Effector memory CD8-positive, alpha-beta T cell (primary cell): ENCODE measurements at regions not wholly inside any gene's neighbourhood (a gene's known extent, or its start where the extent isn't known, plus 50 kb on each side); places are given as distances from the start of the nearest gene placed in this dataset.

Experiments used
- ATAC-seq: fragments of 150-1000 bp; cut with Tn5 transposase; replicated peaks from 2 replicates; pipeline ENCODE4 v1.10.0; 2021; ENCODE audit warnings: mild to moderate bottlenecking, moderate library complexity
- DNase-seq, 3 experiments: peaks; one replicate each; pipeline ENCODE4 v3.0.0; 2021
- H3K27ac Mint-ChIP-seq, 2 donors: one replicate each; pipeline ENCODE4 v1.8.0; 2022; ENCODE audit warnings: mild to moderate bottlenecking in 2 of 2, mixed read lengths in 2 of 2, moderate library complexity in 2 of 2
- H3K27me3 Mint-ChIP-seq, 2 donors: one replicate each; pipeline ENCODE4 v1.8.0; 2022; ENCODE audit warnings: mixed read lengths in 2 of 2
- H3K36me3 Mint-ChIP-seq: one replicate; pipeline ENCODE4 v1.8.0; 2022; ENCODE audit warnings: mild to moderate bottlenecking, moderate library complexity, mixed read lengths; ENCODE audit not compliant: insufficient read depth
- H3K4me1 Mint-ChIP-seq, 2 donors: one replicate each; pipeline ENCODE4 v1.8.0; 2022; ENCODE audit warnings: low read depth in 2 of 2, mixed read lengths in 2 of 2
- H3K4me3 Mint-ChIP-seq, 2 donors: one replicate each; pipeline ENCODE4 v1.8.0; 2022; ENCODE audit warnings: mild to moderate bottlenecking in 2 of 2, mixed read lengths in 2 of 2, moderate library complexity in 2 of 2
- H3K9me3 Mint-ChIP-seq, 2 donors: one replicate each; pipeline ENCODE4 v1.8.0; 2022; ENCODE audit warnings: mixed read lengths in 2 of 2

DNA sequence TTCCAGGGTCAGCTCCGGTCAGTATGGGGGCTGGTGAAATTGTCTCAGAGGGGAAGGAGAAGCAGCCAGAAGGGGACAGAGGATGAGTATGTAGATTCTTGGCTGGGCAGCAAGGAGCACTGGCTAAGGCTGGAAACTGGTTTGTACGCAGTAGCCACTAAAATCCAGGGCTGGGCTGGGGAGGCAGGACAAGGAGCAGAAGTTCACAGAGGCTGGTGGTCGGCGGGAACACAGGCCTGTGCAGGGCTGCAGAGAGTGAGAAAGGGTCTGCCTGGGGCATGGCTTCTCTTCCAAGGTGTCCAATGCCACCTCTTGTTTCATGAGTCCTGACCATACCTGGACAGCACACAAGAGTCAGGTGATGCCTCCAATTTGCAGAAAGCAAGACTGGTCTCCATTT is 94.4 kb upstream of the HDAC4 start:
- Mint-ChIP-seq H3K27me3 (peaks cover 43 to 92% of the 10 kb centered on the region in 2 donors), H3K9me3 (no peaks in the 10 kb centered on the region), H3K4me3 (no peak overlapping the region), H3K36me3 (peaks cover 3% of the 10 kb centered on the region), H3K4me1 (peaks cover 0 to 7% of the 10 kb centered on the region in 2 donors), H3K27ac (no peak overlapping the region)
- DNase-seq = no peak
- ATAC-seq = no peak

DNA sequence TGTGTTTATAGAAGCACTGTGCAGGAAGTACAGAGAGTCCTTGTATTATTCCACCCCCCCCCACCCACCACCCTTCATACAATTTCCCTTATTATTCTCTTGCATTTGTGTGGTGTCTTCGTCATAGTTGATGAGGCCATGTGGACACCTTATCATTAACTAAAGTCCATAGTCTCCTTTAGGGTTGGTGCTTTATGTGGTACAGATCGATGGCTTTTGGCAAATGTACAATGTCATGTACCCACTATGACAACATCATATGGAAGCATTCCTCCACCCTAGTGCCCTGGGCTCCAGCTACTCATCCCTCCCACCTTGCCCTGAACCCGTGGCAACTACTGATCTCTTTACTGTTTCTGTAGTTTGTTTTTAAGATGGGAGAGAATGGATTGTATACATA is 93.8 kb upstream of the HDAC4 start:
- no peak overlapping the region for H3K27ac Mint-ChIP-seq
- H3K9me3 Mint-ChIP-seq = no peaks in the 10 kb centered on the region
- peaks cover 43 to 93% of the 10 kb centered on the region in 2 donors for H3K27me3 Mint-ChIP-seq
- no peak overlapping the region for H3K4me3 Mint-ChIP-seq
- peaks cover 0 to 7% of the 10 kb centered on the region in 2 donors for H3K4me1 Mint-ChIP-seq
- DNase-seq (no peak), ATAC-seq (no peak)
- peaks cover 3% of the 10 kb centered on the region for H3K36me3 Mint-ChIP-seq

DNA sequence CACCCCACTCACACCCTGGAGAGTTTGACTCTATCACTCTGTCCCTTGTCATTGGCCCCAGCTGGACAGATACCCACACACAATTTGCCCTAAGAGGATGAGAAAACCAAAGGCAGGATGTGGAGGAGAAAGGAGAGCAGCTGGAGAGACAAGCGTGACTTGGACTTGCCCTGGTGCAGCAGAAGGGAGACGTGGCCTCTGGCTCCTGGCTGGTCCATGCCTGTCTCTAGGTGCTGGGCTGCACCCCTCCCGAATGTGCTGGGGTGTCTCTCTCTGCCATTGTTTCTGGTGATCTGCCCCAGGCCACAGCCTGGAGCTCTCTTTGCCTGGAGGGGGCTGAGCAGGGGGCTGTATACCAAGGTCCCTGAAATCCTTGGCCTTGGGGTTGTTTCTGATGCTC is 88.7 kb upstream of the HDAC4 start:
- peaks cover 0 to 7% of the 10 kb centered on the region in 2 donors for H3K4me1 Mint-ChIP-seq
- H3K4me3 Mint-ChIP-seq = no peak overlapping the region
- H3K27me3 Mint-ChIP-seq = peaks cover 15 to 87% of the 10 kb centered on the region in 2 donors
- DNase-seq (no peak), ATAC-seq (no peak)
- H3K9me3 Mint-ChIP-seq = no peaks in the 10 kb centered on the region
- no peak overlapping the region for H3K27ac Mint-ChIP-seq
- H3K36me3 Mint-ChIP-seq = peaks cover 3% of the 10 kb centered on the region

DNA sequence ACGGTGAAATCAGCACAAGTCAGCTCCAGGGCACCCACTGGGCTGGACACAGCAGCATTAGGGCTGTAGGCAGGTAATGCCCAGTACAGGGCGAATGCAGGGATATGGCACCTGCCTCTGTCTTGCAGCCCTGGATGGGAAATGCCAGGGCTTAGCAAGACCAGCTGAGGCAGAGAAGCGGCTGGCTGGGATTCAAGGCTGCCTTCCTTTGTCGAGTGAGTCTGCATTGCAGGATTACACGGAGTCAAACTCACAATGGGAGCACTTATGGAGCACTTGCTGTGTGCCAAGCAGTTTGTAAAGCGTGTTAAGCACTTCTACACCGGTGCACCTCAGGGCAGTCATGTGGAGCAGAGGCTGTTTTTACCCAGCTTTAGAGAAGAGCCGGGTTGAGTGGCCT is 87.3 kb upstream of the HDAC4 start:
- DNase-seq (no peak), ATAC-seq (no peak)
- Mint-ChIP-seq H3K36me3 (peaks cover 3% of the 10 kb centered on the region), H3K27ac (no peak overlapping the region), H3K9me3 (no peaks in the 10 kb centered on the region), H3K4me3 (no peak overlapping the region), H3K27me3 (peaks cover 16 to 87% of the 10 kb centered on the region in 2 donors), H3K4me1 (peaks cover 4 to 6% of the 10 kb centered on the region in 2 donors)

DNA sequence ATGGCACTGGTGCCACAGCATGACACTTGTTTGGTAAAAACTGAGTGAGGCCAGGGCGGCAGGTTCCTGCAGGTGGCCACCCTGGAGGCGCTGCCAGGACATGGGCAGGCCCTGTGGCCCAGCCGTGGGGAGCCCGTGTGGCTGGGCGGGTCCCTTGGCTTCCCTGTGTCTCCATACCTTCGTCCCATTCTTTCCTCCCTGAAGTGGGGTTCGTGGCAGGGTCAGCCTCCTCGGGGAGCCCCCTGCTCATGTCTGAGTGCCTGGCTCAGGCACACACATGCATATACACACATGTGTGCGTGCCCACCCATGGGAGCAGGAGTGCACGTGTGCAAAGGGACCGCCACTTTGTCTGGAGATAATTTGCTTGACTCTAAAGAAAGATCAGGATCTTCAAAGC is 86.5 kb upstream of the HDAC4 start:
- no peak for DNase-seq
- Mint-ChIP-seq H3K9me3 (no peaks in the 10 kb centered on the region), H3K4me3 (no peak overlapping the region), H3K27ac (no peak overlapping the region), H3K4me1 (peaks cover 4 to 5% of the 10 kb centered on the region in 2 donors), H3K36me3 (peaks cover 3% of the 10 kb centered on the region), H3K27me3 (peaks cover 17 to 87% of the 10 kb centered on the region in 2 donors)
- no peak for ATAC-seq

DNA sequence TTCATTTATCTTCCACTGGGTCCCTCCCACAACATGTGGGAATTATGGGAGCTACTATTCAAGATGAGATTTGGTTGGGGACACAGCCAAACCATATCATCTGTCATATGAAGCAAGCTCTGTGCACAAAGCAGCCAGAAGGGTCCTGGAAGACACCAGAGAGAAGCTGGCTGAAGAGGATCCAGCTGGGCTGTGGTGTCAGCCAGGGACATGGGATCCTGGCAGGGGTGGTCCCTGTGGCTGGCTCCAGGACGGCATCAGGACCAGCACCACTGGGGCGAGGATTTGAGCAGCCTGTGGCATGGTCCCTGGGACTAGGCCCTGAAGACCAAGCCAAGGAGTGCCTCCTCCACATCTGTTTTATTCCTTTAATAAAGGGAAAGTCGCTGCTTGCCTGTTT is 84.8 kb upstream of the HDAC4 start:
- ATAC-seq (no peak), DNase-seq (no peak)
- H3K27ac Mint-ChIP-seq = no peak overlapping the region
- no peak overlapping the region for H3K4me3 Mint-ChIP-seq
- no peaks in the 10 kb centered on the region for H3K36me3 Mint-ChIP-seq
- H3K27me3 Mint-ChIP-seq = peaks cover 17 to 80% of the 10 kb centered on the region in 2 donors
- no peaks in the 10 kb centered on the region for H3K9me3 Mint-ChIP-seq
- peaks cover 2 to 4% of the 10 kb centered on the region in 2 donors for H3K4me1 Mint-ChIP-seq

DNA sequence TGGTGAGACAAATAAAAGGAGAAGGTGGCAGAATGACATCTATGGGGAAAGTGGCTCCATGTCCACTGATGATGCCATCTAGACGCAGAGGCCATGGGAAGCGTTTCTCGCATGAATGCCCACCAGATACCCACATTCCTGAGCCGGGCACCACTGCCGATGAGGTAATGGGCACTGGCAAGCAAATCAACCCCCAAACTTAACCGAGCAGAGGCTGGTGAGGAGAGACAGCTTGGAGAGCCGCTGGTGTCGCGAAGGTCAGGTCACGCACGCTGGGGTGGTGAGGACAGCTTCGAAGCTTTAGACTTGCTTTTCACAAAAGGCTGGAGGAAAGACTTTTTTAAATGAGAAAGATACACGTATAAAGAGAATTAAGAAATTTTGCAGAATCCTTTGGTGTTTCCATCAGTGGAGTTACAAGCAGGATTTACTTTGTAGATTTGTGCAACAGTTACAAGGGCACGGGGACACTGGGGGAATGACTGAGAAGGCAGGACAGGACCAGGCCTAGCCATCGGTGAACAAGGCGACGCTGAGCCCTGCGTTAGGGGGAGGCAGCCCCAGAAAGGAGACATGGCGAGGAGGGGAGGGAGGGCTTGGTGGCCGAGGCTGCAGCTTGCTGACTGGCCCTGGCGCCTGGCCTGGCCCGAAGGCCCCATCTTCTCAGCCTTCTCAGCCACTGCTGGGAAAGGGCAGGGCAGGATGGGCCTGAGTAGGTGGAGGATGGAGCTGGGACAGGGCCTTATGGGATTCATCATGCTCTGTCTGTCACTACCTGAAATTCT is 83.9 kb upstream of the HDAC4 start:
- Mint-ChIP-seq H3K9me3 (no peaks in the 10 kb centered on the region), H3K36me3 (no peaks in the 10 kb centered on the region), H3K4me3 (no peak overlapping the region), H3K27me3 (peaks cover 17 to 72% of the 10 kb centered on the region in 2 donors), H3K4me1 (peaks cover 2 to 4% of the 10 kb centered on the region in 2 donors), H3K27ac (no peak overlapping the region)
- DNase-seq (no peak), ATAC-seq (no peak)

DNA sequence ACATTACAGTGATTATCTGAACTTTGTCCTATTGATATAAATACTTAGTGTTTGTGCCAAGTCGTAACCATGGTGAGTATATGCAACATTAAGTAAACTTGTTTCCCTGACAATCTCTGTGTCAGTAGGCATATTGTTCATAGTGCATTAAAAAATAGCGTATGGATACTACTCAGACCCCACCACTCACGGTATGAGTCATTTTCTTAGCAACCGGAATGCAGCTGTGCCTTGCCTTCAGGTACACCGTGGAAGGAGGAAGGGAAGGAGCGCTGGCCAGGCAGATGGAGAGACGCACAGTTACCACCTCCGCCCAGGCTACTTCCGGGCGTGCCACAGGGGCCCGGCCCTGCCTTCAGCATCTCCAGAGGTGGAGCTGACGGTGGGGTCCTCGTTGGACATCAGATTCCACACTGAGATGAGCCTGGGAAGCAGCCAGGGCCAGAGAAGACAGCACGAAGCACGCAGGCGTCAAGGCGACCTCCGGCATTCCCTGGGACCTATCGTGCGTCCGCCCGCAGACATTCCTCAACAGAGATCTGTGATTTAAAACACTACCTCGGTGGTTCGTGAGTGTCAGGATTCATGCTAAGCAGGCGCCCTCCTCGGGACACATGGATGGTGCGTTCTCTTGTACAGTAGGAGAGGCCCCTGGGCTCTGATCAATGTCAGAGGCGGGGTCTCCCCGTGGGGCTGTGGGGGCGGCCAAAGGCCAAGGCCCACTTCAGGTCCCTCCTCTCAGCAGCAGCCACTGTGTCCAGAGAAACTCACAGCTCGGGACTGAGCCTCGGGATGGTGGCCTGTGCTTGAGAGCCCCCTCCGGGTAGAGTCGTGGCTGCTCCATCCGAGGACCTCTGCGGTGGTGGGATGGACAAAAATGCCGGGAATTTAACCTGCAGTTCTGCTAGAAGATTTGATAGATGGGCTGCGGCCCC is 82.2 kb upstream of the HDAC4 start:
- H3K27ac Mint-ChIP-seq = no peak overlapping the region
- H3K9me3 Mint-ChIP-seq = no peaks in the 10 kb centered on the region
- H3K27me3 Mint-ChIP-seq = peaks cover 17 to 59% of the 10 kb centered on the region in 2 donors
- ATAC-seq (no peak), DNase-seq (no peak)
- no peaks in the 10 kb centered on the region for H3K36me3 Mint-ChIP-seq
- H3K4me1 Mint-ChIP-seq = peaks cover 2 to 4% of the 10 kb centered on the region in 2 donors
- no peak overlapping the region for H3K4me3 Mint-ChIP-seq

DNA sequence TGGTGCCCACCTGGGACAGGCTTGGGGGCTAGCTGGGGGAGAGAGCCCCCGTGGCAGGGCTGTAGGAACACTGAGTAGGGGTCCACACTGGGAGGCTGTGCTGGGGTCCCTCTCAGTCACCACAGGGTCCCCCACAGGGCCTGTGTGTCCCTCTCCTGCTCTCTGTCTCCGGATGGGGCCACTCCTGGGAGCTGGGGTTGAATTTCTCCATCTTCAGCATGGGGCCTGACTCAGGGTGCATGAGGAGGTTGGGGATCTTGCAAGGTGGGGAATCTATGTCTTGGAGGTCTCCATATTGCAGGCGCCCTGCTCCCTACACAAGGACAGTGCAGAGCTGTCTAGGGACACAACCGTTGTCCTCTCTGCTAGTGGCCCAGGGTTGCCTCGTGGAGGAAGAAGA is 78.7 kb upstream of the HDAC4 start:
- H3K27ac Mint-ChIP-seq = no peak overlapping the region
- DNase-seq (no peak), ATAC-seq (no peak)
- H3K4me1 Mint-ChIP-seq = peaks cover 2 to 4% of the 10 kb centered on the region in 2 donors
- peaks cover 3% of the 10 kb centered on the region for H3K36me3 Mint-ChIP-seq
- no peaks in the 10 kb centered on the region for H3K9me3 Mint-ChIP-seq
- H3K4me3 Mint-ChIP-seq = no peak overlapping the region
- peaks cover 17 to 30% of the 10 kb centered on the region in 2 donors for H3K27me3 Mint-ChIP-seq

DNA sequence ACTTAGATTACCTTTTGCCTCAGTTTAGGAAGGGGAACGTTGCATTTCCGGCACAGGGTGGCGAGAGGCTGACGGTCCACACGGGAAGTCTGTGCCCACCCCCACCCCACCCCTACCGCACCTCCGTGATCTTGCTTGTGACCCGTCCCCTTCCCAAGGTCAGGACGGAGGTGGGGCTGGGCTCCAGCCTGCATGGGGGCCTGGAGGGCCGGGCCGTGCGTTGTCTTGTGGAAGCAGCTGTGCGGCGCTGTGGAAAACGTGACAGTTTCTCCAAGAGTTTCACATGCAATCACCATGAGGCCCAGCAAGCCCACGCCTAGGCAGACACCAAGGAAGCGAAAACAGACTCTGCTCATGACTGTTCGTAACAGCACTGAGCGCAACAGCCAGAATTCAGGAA is 76.8 kb upstream of the HDAC4 start:
- no peak overlapping the region for H3K27ac Mint-ChIP-seq
- peaks cover 9 to 13% of the 10 kb centered on the region in 2 donors for H3K27me3 Mint-ChIP-seq
- no peaks in the 10 kb centered on the region for H3K9me3 Mint-ChIP-seq
- H3K36me3 Mint-ChIP-seq = peaks cover 3% of the 10 kb centered on the region
- DNase-seq (no peak), ATAC-seq (no peak)
- H3K4me1 Mint-ChIP-seq = peaks cover 0 to 3% of the 10 kb centered on the region in 2 donors
- no peak overlapping the region for H3K4me3 Mint-ChIP-seq

DNA sequence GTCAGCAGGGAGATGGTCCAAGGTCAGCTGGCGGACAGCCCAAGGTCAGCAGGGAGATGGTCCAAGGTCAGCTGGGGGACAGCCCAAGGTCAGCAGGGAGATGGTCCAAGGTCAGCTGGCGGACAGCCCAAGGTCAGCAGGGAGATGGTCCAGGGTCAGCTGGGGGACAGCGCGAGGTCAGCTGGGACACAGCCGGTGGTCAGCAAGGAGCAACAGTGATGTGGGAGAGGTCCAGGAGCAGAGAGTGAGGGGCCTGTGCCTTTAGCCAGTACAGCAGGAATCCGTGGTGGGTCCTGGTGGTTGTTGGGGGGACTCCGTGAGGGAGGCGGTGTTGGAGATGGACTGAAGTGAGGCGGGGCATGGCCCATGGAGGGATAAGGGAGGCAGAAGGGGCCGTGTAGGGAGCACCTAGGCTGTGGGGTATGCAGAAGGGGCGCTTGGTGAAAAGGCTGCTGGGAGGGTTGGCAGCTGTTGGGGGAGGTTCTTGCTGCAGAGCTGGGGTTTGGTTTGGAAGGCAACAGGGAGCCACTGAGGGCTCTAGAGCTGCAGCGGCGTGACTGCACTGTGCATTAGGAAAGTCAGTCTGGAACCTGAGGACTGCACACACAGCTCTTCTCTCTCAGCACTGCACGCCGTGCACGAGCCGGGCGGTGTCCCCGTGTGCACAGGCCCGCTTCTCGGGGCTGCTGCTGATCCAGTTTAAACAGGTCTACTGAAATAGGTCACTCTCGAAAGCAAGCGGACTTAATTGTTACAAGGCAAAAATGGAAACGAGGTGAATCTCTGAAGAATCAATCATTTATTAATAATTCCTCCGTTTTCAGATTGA is 76.2 kb upstream of the HDAC4 start:
- peaks cover 7% of the 10 kb centered on the region in 2 donors for H3K27me3 Mint-ChIP-seq
- ATAC-seq (no peak), DNase-seq (no peak)
- H3K9me3 Mint-ChIP-seq = no peaks in the 10 kb centered on the region
- H3K4me3 Mint-ChIP-seq = no peak overlapping the region
- peaks cover 3% of the 10 kb centered on the region for H3K36me3 Mint-ChIP-seq
- peaks cover 0 to 3% of the 10 kb centered on the region in 2 donors for H3K4me1 Mint-ChIP-seq
- H3K27ac Mint-ChIP-seq = peak overlapping the region in 1 of 2 donors; percentile 33

DNA sequence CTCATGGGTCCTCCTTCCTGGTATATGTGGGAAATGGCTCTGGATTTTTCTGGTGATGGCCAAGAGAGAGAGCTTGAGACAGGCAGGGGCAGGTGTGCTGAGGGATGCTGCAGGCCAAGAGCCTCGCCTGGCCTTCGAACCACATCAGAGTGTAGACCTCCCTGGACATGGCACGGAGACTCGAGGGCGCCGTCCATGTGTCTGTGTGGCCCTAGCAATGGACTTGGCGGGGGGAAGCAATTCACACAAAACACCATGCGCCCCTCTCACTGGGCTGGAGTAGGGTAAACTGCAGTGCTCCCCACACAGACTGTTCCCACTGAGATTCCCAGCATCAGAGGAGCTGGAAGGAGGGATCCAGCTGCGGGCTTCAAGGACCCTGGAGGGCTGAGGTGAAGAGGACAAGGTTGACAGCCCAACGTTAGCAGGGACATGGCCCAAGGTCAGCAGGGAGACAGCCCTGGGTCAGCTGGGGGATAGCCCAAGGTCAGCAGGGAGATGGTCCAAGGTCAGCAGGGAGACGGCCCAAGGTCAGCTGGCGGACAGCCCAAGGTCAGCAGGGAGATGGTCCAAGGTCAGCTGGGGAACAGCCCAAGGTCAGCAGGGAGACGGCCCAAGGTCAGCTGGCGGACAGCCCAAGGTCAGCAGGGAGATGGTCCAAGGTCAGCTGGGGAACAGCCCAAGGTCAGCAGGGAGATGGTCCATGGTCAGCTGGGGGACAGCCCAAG is 75.4 kb upstream of the HDAC4 start:
- ATAC-seq = no peak
- Mint-ChIP-seq H3K27me3 (peaks cover 0 to 7% of the 10 kb centered on the region in 2 donors), H3K27ac (no peak overlapping the region), H3K36me3 (peaks cover 3% of the 10 kb centered on the region), H3K9me3 (no peaks in the 10 kb centered on the region), H3K4me3 (no peak overlapping the region), H3K4me1 (peaks cover 0 to 3% of the 10 kb centered on the region in 2 donors)
- no peak for DNase-seq
